ENCODE measurements at regions not wholly inside any gene's neighbourhood (a gene's known extent, or its start where the extent isn't known, plus 50 kb on each side); places are given as distances from the start of the nearest gene placed in this dataset.

- H3K27ac Mint-ChIP-seq (ENCODE audit: unreplicated experiment): no peak overlapping the region
- H3K27me3 Mint-ChIP-seq (ENCODE audit: unreplicated experiment): no peaks in the 10 kb centered on the region
- H3K9me3 Mint-ChIP-seq (ENCODE audit: unreplicated experiment): no peaks in the 10 kb centered on the region
- no peak for TF ChIP-seq CTCF (IDR thresholded peaks at IDR 0.05; ENCODE audit: partially characterized antibody, unreplicated experiment)
- H3K4me1 Mint-ChIP-seq (ENCODE audit: low read depth, unreplicated experiment): no peaks in the 10 kb centered on the region
- H3K36me3 Mint-ChIP-seq (ENCODE audit: unreplicated experiment): no peaks in the 10 kb centered on the region
- H3K4me3 Mint-ChIP-seq (ENCODE audit: unreplicated experiment): no peak overlapping the region
- DNase-seq: no peak
Observed at GRCh38 chr10:61346796-61347413, 106.3 kb downstream of the TMEM26 start.

- no peak for DNase-seq
- Mint-ChIP-seq H3K27me3 (ENCODE audit: unreplicated experiment) (no peaks in the 10 kb centered on the region), H3K27ac (ENCODE audit: unreplicated experiment) (no peak overlapping the region), H3K4me1 (ENCODE audit: low read depth, unreplicated experiment) (no peaks in the 10 kb centered on the region), H3K4me3 (ENCODE audit: unreplicated experiment) (no peak overlapping the region), H3K36me3 (ENCODE audit: unreplicated experiment) (no peaks in the 10 kb centered on the region), H3K9me3 (ENCODE audit: unreplicated experiment) (no peaks in the 10 kb centered on the region)
- TF ChIP-seq CTCF (IDR thresholded peaks at IDR 0.05; ENCODE audit: partially characterized antibody, unreplicated experiment): no peak
Observed at GRCh38 chr10:61343796-61344195, 109.4 kb downstream of the TMEM26 start.

GRCh38 chr10:61342858-61343572 lies 110.2 kb downstream of the TMEM26 start:
- Mint-ChIP-seq H3K4me3 (ENCODE audit: unreplicated experiment) (no peak overlapping the region), H3K27ac (ENCODE audit: unreplicated experiment) (no peak overlapping the region), H3K27me3 (ENCODE audit: unreplicated experiment) (no peaks in the 10 kb centered on the region), H3K9me3 (ENCODE audit: unreplicated experiment) (no peaks in the 10 kb centered on the region), H3K4me1 (ENCODE audit: low read depth, unreplicated experiment) (no peaks in the 10 kb centered on the region), H3K36me3 (ENCODE audit: unreplicated experiment) (no peaks in the 10 kb centered on the region)
- no peak for DNase-seq
- TF ChIP-seq CTCF (IDR thresholded peaks at IDR 0.05; ENCODE audit: partially characterized antibody, unreplicated experiment): no peak

- H3K27me3 Mint-ChIP-seq (ENCODE audit: unreplicated experiment): no peaks in the 10 kb centered on the region
- DNase-seq: no peak
- no peaks in the 10 kb centered on the region for H3K4me1 Mint-ChIP-seq (ENCODE audit: low read depth, unreplicated experiment)
- H3K4me3 Mint-ChIP-seq (ENCODE audit: unreplicated experiment): no peak overlapping the region
- H3K36me3 Mint-ChIP-seq (ENCODE audit: unreplicated experiment): no peaks in the 10 kb centered on the region
- no peak overlapping the region for H3K27ac Mint-ChIP-seq (ENCODE audit: unreplicated experiment)
- no peaks in the 10 kb centered on the region for H3K9me3 Mint-ChIP-seq (ENCODE audit: unreplicated experiment)
- no peak for TF ChIP-seq CTCF (IDR thresholded peaks at IDR 0.05; ENCODE audit: partially characterized antibody, unreplicated experiment)
Observed at GRCh38 chr10:61341008-61341407, 112.2 kb downstream of the TMEM26 start.

GRCh38 chr10:61338146-61338545 lies 115.0 kb downstream of the TMEM26 start:
- TF ChIP-seq CTCF (IDR thresholded peaks at IDR 0.05; ENCODE audit: partially characterized antibody, unreplicated experiment): no peak
- Mint-ChIP-seq H3K36me3 (ENCODE audit: unreplicated experiment) (no peaks in the 10 kb centered on the region), H3K4me1 (ENCODE audit: low read depth, unreplicated experiment) (no peaks in the 10 kb centered on the region), H3K9me3 (ENCODE audit: unreplicated experiment) (no peaks in the 10 kb centered on the region), H3K4me3 (ENCODE audit: unreplicated experiment) (no peak overlapping the region), H3K27ac (ENCODE audit: unreplicated experiment) (no peak overlapping the region), H3K27me3 (ENCODE audit: unreplicated experiment) (no peaks in the 10 kb centered on the region)
- DNase-seq: no peak
